DND-41 (cell line): ENCODE measurements at regions not wholly inside any gene's neighbourhood (a gene's known extent, or its start where the extent isn't known, plus 50 kb on each side); places are given as distances from the start of the nearest gene placed in this dataset.

Experiments used
- EZH2 ChIP-seq: IDR thresholded peaks from 3 replicates; pipeline ENCODE4 v1.6.1; 2012; ENCODE audit warnings: borderline replicate concordance, low read depth, mild to moderate bottlenecking, moderate library complexity, low read length, inconsistent platforms; ENCODE audit not compliant: severe bottlenecking
- TF ChIP-seq, protein P1 (sequence below): IDR thresholded peaks from 2 replicates; pipeline ENCODE4 v1.5.1; 2012; ENCODE audit warnings: borderline replicate concordance, low read length, moderate library complexity, mild to moderate bottlenecking; ENCODE audit not compliant: poor library complexity, severe bottlenecking; ENCODE audit errors: extremely low read depth

DNA sequence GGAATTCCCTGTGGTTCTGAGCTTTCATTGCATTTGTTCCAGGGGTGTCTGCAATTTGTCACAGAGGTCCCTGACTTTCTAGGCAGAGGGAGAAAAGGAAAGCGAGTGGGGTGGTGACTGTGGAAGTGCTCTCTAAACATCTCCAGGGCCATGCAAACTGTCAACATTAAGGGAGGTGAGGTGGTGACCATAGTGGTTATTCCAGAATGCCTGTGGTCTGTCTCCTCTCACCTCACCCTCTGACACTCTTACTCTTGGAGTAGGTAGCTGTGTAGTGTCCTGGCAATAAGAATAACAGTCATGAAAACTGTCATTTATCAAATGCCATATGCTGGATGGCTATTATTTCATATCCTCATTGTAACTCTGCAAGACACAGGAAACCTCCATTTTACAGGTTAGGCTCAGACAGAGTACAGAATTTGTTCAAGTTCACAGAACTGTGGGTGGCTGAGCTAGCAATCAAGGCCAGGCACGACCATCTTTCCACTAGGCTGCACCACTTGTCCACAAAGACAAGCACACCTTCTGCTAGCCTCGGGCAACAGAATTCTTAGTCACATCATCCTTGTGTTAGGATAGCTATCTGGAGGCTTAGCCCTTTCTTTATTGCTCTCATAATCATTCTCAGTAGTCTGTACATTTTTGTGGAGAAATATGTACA is 179.4 kb downstream of the CD47 start:
- TF ChIP-seq, protein P1, sequence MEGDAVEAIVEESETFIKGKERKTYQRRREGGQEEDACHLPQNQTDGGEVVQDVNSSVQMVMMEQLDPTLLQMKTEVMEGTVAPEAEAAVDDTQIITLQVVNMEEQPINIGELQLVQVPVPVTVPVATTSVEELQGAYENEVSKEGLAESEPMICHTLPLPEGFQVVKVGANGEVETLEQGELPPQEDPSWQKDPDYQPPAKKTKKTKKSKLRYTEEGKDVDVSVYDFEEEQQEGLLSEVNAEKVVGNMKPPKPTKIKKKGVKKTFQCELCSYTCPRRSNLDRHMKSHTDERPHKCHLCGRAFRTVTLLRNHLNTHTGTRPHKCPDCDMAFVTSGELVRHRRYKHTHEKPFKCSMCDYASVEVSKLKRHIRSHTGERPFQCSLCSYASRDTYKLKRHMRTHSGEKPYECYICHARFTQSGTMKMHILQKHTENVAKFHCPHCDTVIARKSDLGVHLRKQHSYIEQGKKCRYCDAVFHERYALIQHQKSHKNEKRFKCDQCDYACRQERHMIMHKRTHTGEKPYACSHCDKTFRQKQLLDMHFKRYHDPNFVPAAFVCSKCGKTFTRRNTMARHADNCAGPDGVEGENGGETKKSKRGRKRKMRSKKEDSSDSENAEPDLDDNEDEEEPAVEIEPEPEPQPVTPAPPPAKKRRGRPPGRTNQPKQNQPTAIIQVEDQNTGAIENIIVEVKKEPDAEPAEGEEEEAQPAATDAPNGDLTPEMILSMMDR, result peak; percentile 12
- no peak for TF ChIP-seq EZH2
